ENCODE measurements at regions not wholly inside any gene's neighbourhood (a gene's known extent, or its start where the extent isn't known, plus 50 kb on each side); places are given as distances from the start of the nearest gene placed in this dataset.

DNA sequence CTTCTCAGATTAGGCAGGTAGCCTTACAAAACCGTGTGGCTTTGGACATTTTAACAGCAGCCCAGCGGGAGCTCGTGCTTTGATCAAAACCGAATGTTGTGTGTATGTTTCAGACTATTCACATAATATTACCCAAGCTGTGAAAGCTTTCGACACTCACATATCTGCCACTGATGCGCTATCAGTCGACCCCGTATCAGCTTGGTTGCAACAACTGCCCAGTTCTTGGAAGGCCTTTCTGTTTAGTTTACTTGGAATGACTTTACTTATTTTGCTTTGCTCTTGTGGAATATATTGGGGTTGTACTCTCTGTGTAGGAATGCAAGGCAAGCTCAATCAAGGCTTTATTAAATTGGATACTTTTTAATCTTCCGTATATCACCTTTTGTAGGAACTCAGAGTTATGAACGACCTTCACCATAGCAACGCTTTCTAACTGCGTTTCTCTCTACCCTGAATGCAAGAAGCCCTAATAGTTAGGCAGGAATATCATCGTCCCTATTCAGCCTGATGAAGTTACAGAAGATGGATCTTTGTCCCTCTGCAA is 107.5 kb downstream of the GLUD2 start (continued):
- TF ChIP-seq, protein P1, sequence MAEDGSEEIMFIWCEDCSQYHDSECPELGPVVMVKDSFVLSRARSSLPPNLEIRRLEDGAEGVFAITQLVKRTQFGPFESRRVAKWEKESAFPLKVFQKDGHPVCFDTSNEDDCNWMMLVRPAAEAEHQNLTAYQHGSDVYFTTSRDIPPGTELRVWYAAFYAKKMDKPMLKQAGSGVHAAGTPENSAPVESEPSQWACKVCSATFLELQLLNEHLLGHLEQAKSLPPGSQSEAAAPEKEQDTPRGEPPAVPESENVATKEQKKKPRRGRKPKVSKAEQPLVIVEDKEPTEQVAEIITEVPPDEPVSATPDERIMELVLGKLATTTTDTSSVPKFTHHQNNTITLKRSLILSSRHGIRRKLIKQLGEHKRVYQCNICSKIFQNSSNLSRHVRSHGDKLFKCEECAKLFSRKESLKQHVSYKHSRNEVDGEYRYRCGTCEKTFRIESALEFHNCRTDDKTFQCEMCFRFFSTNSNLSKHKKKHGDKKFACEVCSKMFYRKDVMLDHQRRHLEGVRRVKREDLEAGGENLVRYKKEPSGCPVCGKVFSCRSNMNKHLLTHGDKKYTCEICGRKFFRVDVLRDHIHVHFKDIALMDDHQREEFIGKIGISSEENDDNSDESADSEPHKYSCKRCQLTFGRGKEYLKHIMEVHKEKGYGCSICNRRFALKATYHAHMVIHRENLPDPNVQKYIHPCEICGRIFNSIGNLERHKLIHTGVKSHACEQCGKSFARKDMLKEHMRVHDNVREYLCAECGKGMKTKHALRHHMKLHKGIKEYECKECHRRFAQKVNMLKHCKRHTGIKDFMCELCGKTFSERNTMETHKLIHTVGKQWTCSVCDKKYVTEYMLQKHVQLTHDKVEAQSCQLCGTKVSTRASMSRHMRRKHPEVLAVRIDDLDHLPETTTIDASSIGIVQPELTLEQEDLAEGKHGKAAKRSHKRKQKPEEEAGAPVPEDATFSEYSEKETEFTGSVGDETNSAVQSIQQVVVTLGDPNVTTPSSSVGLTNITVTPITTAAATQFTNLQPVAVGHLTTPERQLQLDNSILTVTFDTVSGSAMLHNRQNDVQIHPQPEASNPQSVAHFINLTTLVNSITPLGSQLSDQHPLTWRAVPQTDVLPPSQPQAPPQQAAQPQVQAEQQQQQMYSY (CRISPR knock-in tag; IDR thresholded peaks at IDR 0.05): no peak
- TF ChIP-seq PBX3 (IDR thresholded peaks at IDR 0.05; ENCODE audit: insufficient replicate concordance, low read depth, low read length) (no peak), DPF2 (IDR thresholded peaks at IDR 0.05) (no peak), ZNF687 (IDR thresholded peaks at IDR 0.05) (no peak)

All from GM12878 (cell line).